HEK293T (cell line): ENCODE measurements at regions not wholly inside any gene's neighbourhood (a gene's known extent, or its start where the extent isn't known, plus 50 kb on each side); places are given as distances from the start of the nearest gene placed in this dataset.

ENCODE experiments used
- ARNT ChIP-seq: fragments of 450-650 bp; IDR thresholded peaks from 2 replicates; pipeline ENCODE4 v1.6.1; 2017; ENCODE audit warnings: mild to moderate bottlenecking
- BHLHE40 ChIP-seq: fragments of 450-650 bp; IDR thresholded peaks from 2 replicates; pipeline ENCODE4 v1.6.1; 2016; ENCODE audit warnings: mild to moderate bottlenecking, moderate library complexity, borderline replicate concordance
- FOXM1 ChIP-seq: fragments of 450-650 bp; IDR thresholded peaks from 2 replicates; pipeline ENCODE4 v1.6.1; 2017; ENCODE audit warnings: mild to moderate bottlenecking, borderline replicate concordance
- L3MBTL2 ChIP-seq: fragments of 450-650 bp; conservative IDR thresholded peaks from 2 replicates; pipeline ENCODE4 v1.6.1; 2016; ENCODE audit warnings: mild to moderate bottlenecking
- LEF1 ChIP-seq: fragments of 450-650 bp; IDR thresholded peaks from 2 replicates; pipeline ENCODE4 v1.6.1; 2017; ENCODE audit warnings: mild to moderate bottlenecking, borderline replicate concordance
- PKNOX1 ChIP-seq: fragments of 450-650 bp; IDR thresholded peaks from 2 replicates; pipeline ENCODE4 v1.6.1; 2016
- TARDBP ChIP-seq: fragments of 450-650 bp; IDR thresholded peaks from 2 replicates; pipeline ENCODE4 v1.6.1; 2016
- ZNF384 ChIP-seq: fragments of 450-650 bp; IDR thresholded peaks from 2 replicates; pipeline ENCODE4 v1.6.1; 2016

GRCh38 chr6:169833258-169833794 is 81.9 kb downstream of the ERMARD start:
- TF ChIP-seq FOXM1 (no peak), ZNF384 (no peak), LEF1 (no peak), BHLHE40 (no peak), L3MBTL2 (no peak), TARDBP (no peak), PKNOX1 (no peak), ARNT (no peak)
